Peyer's patch (tissue), 4 donors: ENCODE measurements at regions not wholly inside any gene's neighbourhood (a gene's known extent, or its start where the extent isn't known, plus 50 kb on each side); places are given as distances from the start of the nearest gene placed in this dataset.
"Not testable (repeated sequence)": the region's sequence is repeated elsewhere in the genome, so short reads cannot be mapped to it uniquely, and the experiment has no call there.

ENCODE experiments used
- DNase-seq, 3 donors: peaks; one replicate each; pipeline ENCODE4 v3.0.0-alpha.2; 2017 to 2019
- H3K27ac ChIP-seq, 4 donors: fragments of 200-600 bp; sonication (generic); one replicate each; pipeline ENCODE4 v1.5.1; 2016 to 2019
- H3K27me3 ChIP-seq, 2 donors: fragments of 200-600 bp; sonication (generic); one replicate each; pipeline ENCODE4 v1.5.1; 2019
- H3K36me3 ChIP-seq, 3 donors: fragments of 200-600 bp; sonication (generic); one replicate each; pipeline ENCODE4 v1.5.1; 2016 to 2019
- H3K4me1 ChIP-seq, 4 donors: fragments of 200-600 bp; sonication (generic); one replicate each; pipeline ENCODE4 v1.5.1; 2016 to 2019
- H3K4me3 ChIP-seq, 4 donors: fragments of 200-600 bp; sonication (generic); 1 replicate in 3 of 4; 2 replicates in 1 of 4; pipeline ENCODE4 v1.5.1; 2016 to 2019; ENCODE audit warnings: mild to moderate bottlenecking in 1 of 4
- H3K9me3 ChIP-seq, 4 donors: fragments of 200-600 bp; sonication (generic); one replicate each; pipeline ENCODE4 v1.5.1; 2016 to 2019; ENCODE audit warnings: mild to moderate bottlenecking in 1 of 4
- POLR2A ChIP-seq, 2 donors: fragments of 450-650 bp; IDR thresholded peaks; one replicate each; pipeline ENCODE4 v1.5.1; 2017; ENCODE audit warnings: antibody characterized with exemption in 2 of 2, mild to moderate bottlenecking in 2 of 2, moderate library complexity in 2 of 2
- TF ChIP-seq, protein P1 (sequence below), 6 experiments: fragments of 450-650 bp in 4 of 6; fragments of 200-600 bp in 2 of 6; sonication (generic) in 1 of 6; IDR thresholded peaks; one replicate each; pipeline ENCODE4 v1.5.1; 2017 to 2019; ENCODE audit warnings: antibody characterized with exemption in 6 of 6, mild to moderate bottlenecking in 3 of 6, moderate library complexity in 1 of 6

- Histone ChIP-seq H3K4me1 (no peaks in the 10 kb centered on the region), H3K27me3 (no peaks in the 10 kb centered on the region), H3K4me3 (no peak overlapping the region), H3K9me3 (no peaks in the 10 kb centered on the region), H3K27ac (no peak overlapping the region), H3K36me3 (no peaks in the 10 kb centered on the region)
- no peak for DNase-seq
- no peak for TF ChIP-seq POLR2A (IDR thresholded peaks at IDR 0.05)
- TF ChIP-seq, protein P1, sequence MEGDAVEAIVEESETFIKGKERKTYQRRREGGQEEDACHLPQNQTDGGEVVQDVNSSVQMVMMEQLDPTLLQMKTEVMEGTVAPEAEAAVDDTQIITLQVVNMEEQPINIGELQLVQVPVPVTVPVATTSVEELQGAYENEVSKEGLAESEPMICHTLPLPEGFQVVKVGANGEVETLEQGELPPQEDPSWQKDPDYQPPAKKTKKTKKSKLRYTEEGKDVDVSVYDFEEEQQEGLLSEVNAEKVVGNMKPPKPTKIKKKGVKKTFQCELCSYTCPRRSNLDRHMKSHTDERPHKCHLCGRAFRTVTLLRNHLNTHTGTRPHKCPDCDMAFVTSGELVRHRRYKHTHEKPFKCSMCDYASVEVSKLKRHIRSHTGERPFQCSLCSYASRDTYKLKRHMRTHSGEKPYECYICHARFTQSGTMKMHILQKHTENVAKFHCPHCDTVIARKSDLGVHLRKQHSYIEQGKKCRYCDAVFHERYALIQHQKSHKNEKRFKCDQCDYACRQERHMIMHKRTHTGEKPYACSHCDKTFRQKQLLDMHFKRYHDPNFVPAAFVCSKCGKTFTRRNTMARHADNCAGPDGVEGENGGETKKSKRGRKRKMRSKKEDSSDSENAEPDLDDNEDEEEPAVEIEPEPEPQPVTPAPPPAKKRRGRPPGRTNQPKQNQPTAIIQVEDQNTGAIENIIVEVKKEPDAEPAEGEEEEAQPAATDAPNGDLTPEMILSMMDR (IDR thresholded peaks at IDR 0.05): no peak
These were observed 967.8 kb upstream of the NCAM2 start for GRCh38 chr21:20030390-20030789.

GRCh38 chr21:20031807-20032206, 966.4 kb upstream of the NCAM2 start:
- H3K27ac ChIP-seq: no peak overlapping the region
- H3K4me1 ChIP-seq: no peaks in the 10 kb centered on the region
- no peak for DNase-seq
- TF ChIP-seq, protein P1 (IDR thresholded peaks at IDR 0.05): no peak
- TF ChIP-seq POLR2A (IDR thresholded peaks at IDR 0.05): no peak
- H3K4me3 ChIP-seq: no peak overlapping the region
- H3K9me3 ChIP-seq: no peaks in the 10 kb centered on the region
- no peaks in the 10 kb centered on the region for H3K27me3 ChIP-seq
- no peaks in the 10 kb centered on the region for H3K36me3 ChIP-seq

GRCh38 chr21:20040768-20041167, 957.4 kb upstream of the NCAM2 start:
- no peak for DNase-seq
- TF ChIP-seq, protein P1 (IDR thresholded peaks at IDR 0.05): no peak
- TF ChIP-seq POLR2A (IDR thresholded peaks at IDR 0.05): no peak
- no peaks in the 10 kb centered on the region for H3K9me3 ChIP-seq
- H3K27ac ChIP-seq: no peak overlapping the region
- no peak overlapping the region for H3K4me3 ChIP-seq
- no peaks in the 10 kb centered on the region for H3K36me3 ChIP-seq
- no peaks in the 10 kb centered on the region for H3K4me1 ChIP-seq
- no peaks in the 10 kb centered on the region for H3K27me3 ChIP-seq

- DNase-seq: no peak
- no peak overlapping the region for H3K27ac ChIP-seq
- no peak for TF ChIP-seq POLR2A (IDR thresholded peaks at IDR 0.05)
- TF ChIP-seq, protein P1 (IDR thresholded peaks at IDR 0.05): no peak
- no peaks in the 10 kb centered on the region for H3K27me3 ChIP-seq
- no peaks in the 10 kb centered on the region for H3K4me1 ChIP-seq
- no peak overlapping the region for H3K4me3 ChIP-seq
- peaks cover 0 to 3% (median 0%) of the 10 kb centered on the region in 4 donors for H3K9me3 ChIP-seq
- no peaks in the 10 kb centered on the region for H3K36me3 ChIP-seq
These were observed 953.0 kb upstream of the NCAM2 start for GRCh38 chr21:20045197-20045596.

DNA sequence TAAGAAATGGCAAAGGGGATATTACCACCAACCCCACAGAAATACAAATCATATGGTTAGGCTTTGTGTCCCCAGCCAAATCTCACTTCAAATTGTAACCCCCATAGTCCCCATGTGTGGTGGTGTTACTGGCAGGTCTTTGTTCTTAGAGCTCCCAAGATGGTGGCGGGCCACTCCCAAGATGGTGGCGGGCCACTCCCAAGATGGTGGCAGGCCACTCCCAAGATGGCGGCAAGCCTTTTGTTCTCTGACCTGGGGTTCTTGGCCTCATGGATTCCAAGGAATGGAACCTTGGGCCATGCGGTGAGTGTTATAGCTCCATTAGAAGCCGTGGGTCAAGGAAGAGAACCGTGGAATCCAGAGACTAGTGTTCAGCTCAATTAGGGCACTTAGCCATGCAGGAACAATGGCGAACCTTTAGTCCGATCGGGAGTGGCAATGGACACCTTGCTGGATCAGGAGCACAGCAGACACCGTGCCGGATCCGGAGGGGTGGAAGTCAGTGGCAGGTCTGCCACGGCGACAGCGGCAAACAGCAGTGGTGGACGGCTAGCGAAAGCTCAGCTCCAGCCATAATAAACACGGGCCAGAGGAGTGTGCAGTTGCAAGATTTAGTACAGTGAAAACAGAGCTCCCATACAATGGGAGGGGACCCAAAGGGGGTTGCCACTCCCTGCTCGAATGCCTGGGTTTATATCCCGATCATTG, 949.9 kb upstream of the NCAM2 start:
- H3K4me3 ChIP-seq, H3K27ac ChIP-seq, H3K9me3 ChIP-seq, DNase-seq, H3K36me3 ChIP-seq, H3K4me1 ChIP-seq, H3K27me3 ChIP-seq: not testable (repeated sequence)

GRCh38 chr21:20083336-20083735, 914.9 kb upstream of the NCAM2 start:
- Histone ChIP-seq H3K4me3 (no peak overlapping the region), H3K27ac (no peak overlapping the region), H3K4me1 (no peaks in the 10 kb centered on the region), H3K9me3 (peaks cover 0 to under 1% (median 0%) of the 10 kb centered on the region in 4 donors), H3K27me3 (no peaks in the 10 kb centered on the region), H3K36me3 (no peaks in the 10 kb centered on the region)
- TF ChIP-seq, protein P1 (IDR thresholded peaks at IDR 0.05): no peak
- TF ChIP-seq POLR2A (IDR thresholded peaks at IDR 0.05): no peak
- no peak for DNase-seq
